HG03175 (cell line): ENCODE measurements at regions not wholly inside any gene's neighbourhood (a gene's known extent, or its start where the extent isn't known, plus 50 kb on each side); places are given as distances from the start of the nearest gene placed in this dataset.
A peak's percentile ranks its signal among the peaks of the same experiment; 100 is the strongest.
"Not testable (repeated sequence)": the region's sequence is repeated elsewhere in the genome, so short reads cannot be mapped to it uniquely, and the experiment has no call there.

ENCODE experiments used
- ATAC-seq: cut with Tn5 transposase; IDR thresholded peaks from one replicate; pipeline ENCODE4 v1.9.1; 2021; ENCODE audit warnings: mild to moderate bottlenecking, moderate library complexity; ENCODE audit not compliant: unreplicated experiment

DNA sequence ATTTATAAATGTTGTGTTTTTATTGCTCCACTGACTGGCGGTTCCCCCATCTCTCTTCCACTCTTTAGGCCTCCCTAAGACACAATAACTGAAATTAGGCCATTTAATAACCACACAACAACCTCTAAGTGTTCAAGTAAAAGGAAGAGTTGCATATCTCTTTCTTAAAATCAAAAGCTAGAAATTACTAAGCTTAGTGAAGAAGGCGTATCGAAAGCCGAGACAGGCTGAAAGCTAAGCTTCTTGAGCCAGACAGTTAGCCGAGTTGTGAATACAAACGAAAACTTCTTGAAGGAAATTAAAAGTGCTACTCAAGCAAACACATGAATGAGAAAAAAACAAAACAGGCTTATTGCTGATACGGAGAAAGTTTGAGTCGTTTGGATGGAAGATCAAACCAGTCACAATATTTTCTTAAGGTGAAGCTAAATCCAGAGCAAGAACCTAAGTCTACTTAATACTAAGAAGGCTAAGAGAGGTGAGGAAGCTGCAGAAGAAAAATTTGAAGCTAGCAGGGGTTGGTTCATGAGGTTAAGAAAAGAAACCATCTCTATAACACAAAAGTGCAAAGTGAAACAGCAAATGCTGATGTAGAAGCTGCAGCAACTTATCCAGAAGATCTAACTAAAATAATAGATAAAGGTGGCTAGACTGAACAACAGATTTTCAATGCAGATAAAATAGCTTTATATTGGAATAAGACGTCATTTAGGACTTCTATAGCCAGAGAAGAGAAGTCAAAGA lies 194.0 kb upstream of the TTC29 start:
- no peak for ATAC-seq

DNA sequence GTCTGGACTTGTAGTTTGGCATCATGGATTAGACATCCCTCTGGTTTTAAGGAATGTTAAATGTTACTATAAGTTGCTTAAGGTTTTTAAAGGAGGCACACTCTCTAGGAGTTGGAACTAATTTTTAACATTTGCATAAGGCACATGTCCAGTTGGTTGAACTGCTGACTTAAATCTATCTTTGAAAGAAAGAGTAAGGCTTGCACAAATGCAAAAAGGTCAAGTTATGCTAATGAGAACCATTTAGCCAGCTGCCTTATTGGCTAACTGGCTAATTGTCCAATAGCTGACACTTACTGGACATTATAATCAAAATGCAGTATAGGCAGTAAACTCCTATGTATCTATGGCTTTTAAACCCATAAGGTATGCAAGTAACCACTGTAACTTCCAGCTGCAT lies 206.1 kb upstream of the TTC29 start:
- ATAC-seq = no peak

GRCh38 chr4:147157860-147158701 lies 212.4 kb upstream of the TTC29 start:
- no peak for ATAC-seq

DNA sequence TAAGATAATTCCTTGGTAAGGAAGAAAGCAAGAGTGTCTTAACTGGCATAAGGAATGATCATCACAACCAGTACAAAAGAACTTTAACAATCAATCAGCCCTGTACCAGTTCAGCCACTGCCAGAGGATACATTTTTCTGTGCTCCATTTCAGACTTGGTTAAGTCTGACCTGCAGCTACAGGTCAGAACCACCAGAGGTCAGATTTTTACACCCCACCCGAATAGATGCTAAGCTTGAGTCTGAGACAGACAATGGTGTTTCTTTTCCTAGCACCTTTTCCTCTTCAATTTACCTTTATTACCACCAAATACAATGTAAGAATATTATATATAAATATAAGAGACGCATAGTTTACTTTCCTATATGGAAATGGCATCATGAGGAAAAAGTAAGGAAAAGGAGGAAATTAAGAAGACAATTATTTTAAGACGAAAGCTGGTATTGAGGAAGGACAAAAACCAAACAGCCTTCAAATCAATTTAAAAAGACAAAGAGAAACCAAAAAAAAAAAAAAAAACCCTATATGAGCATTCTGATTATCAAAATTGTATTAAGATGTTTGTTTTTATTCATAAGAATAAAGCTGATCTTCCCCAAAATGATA lies 215.3 kb upstream of the TTC29 start:
- ATAC-seq = peak; percentile 95

GRCh38 chr4:147163311-147163710 lies 217.6 kb upstream of the TTC29 start:
- ATAC-seq = no peak

DNA sequence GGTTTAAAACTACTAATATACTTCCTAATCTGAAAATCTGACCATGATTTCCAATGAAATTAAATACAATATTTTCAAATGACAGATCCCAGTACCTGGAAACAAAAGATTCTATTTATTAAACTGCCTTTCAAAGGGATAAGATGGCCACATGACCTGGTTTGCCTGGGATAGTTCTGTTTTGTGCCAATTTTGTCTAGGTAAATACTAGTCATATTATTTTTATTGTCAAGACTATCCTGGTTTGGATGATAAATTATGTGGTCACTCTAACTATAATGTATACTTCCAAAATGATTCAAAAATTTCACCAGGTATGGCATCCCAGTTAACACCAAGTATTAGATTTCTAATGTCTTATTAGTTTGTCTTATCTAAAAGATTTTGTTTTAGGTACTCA lies 222.5 kb upstream of the TTC29 start:
- not testable (repeated sequence) for ATAC-seq

GRCh38 chr4:147173322-147173721 lies 227.7 kb upstream of the TTC29 start:
- ATAC-seq = no peak

GRCh38 chr4:147173797-147174432 lies 228.3 kb upstream of the TTC29 start:
- ATAC-seq = no peak

GRCh38 chr4:147174591-147174990 lies 228.9 kb upstream of the TTC29 start:
- no peak for ATAC-seq

DNA sequence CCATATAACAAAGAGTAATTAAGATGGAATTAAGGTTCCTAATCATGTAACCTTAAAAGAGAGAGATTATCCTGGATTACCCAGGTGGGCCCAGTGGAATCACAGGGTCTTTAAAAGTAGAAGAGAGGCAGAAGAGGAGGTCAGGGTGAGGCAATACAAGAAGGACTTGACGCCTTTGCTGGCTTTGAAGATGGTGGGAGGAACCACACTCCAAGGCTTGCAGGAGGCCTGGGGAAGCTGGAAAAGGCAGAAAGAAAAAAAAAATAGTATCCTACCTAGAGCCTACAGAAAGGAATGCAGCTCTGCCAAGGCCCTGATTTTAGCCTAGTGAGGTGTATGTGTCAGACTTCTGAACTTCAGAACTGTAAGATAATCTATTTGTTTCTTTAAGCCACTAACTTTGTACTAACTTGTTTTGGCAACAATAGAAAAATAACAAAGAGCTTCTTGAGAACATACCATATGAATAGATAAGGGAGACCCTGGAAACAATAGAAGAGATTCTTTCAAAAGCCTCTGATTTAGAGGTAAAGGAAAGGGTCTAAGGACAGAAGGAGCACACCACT lies 229.9 kb upstream of the TTC29 start:
- no peak for ATAC-seq

DNA sequence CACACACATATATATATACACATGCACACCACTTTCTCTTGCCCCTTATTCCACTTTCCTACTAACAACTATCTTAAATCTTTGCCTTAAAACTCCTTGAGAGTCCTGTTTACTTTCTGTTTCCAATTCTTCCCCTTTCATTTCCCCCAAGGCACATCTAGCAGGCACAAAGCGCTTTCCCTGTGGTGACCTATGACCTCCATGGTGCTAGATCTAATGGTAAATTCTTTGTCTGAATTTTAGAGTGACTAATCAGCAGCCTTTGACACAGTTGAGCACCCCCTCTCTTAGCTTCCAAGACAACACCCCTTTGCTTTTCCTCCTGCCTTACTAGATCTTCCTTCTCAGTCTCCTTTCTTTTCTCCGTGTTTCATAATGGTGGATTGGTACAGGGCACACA lies 236.4 kb upstream of the TTC29 start:
- ATAC-seq = no peak

DNA sequence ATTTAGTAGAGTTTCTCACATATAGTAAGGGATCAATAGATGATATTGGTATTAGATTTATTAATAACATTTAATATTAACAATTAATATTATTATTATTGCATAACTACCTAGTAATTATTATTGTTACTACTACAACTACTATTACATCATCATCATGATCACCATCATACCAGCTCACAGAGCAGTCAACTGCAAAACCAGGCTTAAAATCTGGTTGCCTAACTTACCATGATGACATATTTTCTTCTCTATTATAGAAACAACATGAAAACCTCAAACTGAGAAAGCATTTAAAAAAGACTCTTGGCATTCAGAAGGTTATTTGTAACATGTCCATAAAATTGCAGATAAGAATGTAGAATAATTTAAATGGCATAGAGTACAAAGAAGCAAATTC lies 247.0 kb upstream of the TTC29 start:
- no peak for ATAC-seq

- no peak for ATAC-seq
Measured at GRCh38 chr4:147194114-147194513, 248.4 kb upstream of the TTC29 start.

DNA sequence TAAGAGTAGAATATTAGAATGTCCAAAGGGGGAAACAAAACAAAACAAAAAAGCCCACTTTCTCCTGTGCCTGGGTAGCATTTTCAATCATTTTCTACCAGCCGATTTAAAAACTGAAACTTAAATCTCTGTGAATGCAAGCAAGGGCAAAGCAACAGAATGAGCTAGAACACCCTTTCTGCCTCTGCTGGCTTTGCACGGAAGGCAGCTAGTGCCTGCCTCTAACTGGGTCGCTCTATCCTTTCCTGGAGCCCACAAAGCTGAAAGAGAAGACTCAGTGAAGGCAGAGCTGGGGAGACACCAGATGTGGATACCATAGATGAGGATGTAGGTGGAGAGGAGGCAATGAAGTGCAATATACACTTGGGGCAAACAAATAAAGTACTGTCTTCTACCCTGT lies 248.9 kb upstream of the TTC29 start:
- ATAC-seq = no peak

GRCh38 chr4:147195386-147195785 lies 249.7 kb upstream of the TTC29 start:
- ATAC-seq = no peak

GRCh38 chr4:147198411-147199051 lies 252.9 kb upstream of the TTC29 start:
- ATAC-seq = no peak

GRCh38 chr4:147201016-147201415 lies 255.4 kb upstream of the TTC29 start:
- peak; percentile 41 for ATAC-seq

DNA sequence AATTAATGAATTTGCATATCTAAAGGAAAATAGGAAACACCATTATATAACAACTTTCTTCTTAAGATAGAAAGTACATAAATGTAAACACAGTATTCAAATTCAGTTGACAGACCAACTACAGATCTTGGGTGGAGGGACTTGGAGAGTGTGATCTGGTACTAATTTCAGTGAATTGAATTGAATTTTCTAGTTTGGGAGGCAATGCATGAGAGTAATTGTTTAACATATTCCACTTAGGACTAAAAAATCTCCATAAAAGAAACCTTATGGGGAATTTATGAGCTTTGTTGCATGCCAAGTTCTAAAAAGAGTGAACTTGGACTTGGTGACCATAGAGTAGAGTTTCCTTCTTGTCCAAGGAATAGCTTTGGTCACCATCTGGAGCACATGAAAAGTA lies 261.1 kb upstream of the TTC29 start:
- ATAC-seq = no peak

DNA sequence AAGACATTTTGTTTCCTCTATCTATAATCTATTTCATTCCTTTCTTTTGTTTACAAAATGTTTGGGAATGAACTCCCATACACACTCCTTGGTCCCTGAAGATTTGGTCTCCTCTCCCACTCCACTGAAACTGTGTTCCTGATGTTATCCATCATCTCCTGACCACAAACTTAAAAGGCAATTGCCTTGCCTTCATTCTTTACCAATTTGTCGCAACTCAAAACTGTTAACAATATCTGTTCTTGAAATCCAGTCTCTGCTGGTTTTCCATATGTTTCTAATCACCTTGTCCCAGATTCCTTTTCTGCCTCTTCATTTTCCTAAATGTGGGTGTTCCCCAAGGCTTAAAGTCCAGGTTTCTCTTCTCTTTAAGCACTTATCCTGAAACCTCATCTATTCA lies 262.2 kb upstream of the TTC29 start:
- ATAC-seq = no peak

- ATAC-seq = no peak
Measured at GRCh38 chr4:147217655-147218054, 263.2 kb upstream of the EDNRA start.

GRCh38 chr4:147219145-147219544 lies 261.8 kb upstream of the EDNRA start:
- ATAC-seq = no peak
